ENCODE measurements at regions not wholly inside any gene's neighbourhood (a gene's known extent, or its start where the extent isn't known, plus 50 kb on each side); places are given as distances from the start of the nearest gene placed in this dataset.
A peak's percentile ranks its signal among the peaks of the same experiment; 100 is the strongest.
"Not testable (repeated sequence)": the region's sequence is repeated elsewhere in the genome, so short reads cannot be mapped to it uniquely, and the experiment has no call there.

GRCh38 chr4:153084224-153084979 lies 119.8 kb upstream of the TRIM2 start:
- TF ChIP-seq GATA1 (IDR thresholded peaks at IDR 0.05; ENCODE audit: low read depth, low read length) (no peak), POLR2A (IDR thresholded peaks at IDR 0.05; ENCODE audit: low read length) (no peak)
- no peak for DNase-seq

- no peak for TF ChIP-seq POLR2A (IDR thresholded peaks at IDR 0.05; ENCODE audit: low read length)
- TF ChIP-seq GATA1 (IDR thresholded peaks at IDR 0.05; ENCODE audit: low read depth, low read length), result no peak
- peak; percentile 76 to 91 for DNase-seq
These were observed 119.1 kb upstream of the TRIM2 start for GRCh38 chr4:153084980-153085630.

GRCh38 chr4:153087671-153088194 lies 116.5 kb upstream of the TRIM2 start:
- DNase-seq, result no peak
- TF ChIP-seq GATA1 (IDR thresholded peaks at IDR 0.05; ENCODE audit: low read depth, low read length) (no peak), POLR2A (IDR thresholded peaks at IDR 0.05; ENCODE audit: low read length) (no peak)

- TF ChIP-seq GATA1 (IDR thresholded peaks at IDR 0.05; ENCODE audit: low read depth, low read length) (no peak), POLR2A (IDR thresholded peaks at IDR 0.05; ENCODE audit: low read length) (no peak)
- no peak for DNase-seq
These were observed 114.5 kb upstream of the TRIM2 start for GRCh38 chr4:153089742-153090141.

- no peak for TF ChIP-seq GATA1 (IDR thresholded peaks at IDR 0.05; ENCODE audit: low read depth, low read length)
- TF ChIP-seq POLR2A (IDR thresholded peaks at IDR 0.05; ENCODE audit: low read length), result no peak
- DNase-seq, result no peak
These were observed 114.1 kb upstream of the TRIM2 start for GRCh38 chr4:153090181-153090580.

- TF ChIP-seq GATA1 (IDR thresholded peaks at IDR 0.05; ENCODE audit: low read depth, low read length) (no peak), POLR2A (IDR thresholded peaks at IDR 0.05; ENCODE audit: low read length) (no peak)
- no peak for DNase-seq
These were observed 113.4 kb upstream of the TRIM2 start for GRCh38 chr4:153090670-153091385.

GRCh38 chr4:153093396-153093795 lies 110.8 kb upstream of the TRIM2 start:
- TF ChIP-seq GATA1 (IDR thresholded peaks at IDR 0.05; ENCODE audit: low read depth, low read length), result no peak
- TF ChIP-seq POLR2A (IDR thresholded peaks at IDR 0.05; ENCODE audit: low read length), result no peak

GRCh38 chr4:153093802-153094201 lies 110.4 kb upstream of the TRIM2 start:
- DNase-seq, result no peak
- TF ChIP-seq POLR2A (IDR thresholded peaks at IDR 0.05; ENCODE audit: low read length) (no peak), GATA1 (IDR thresholded peaks at IDR 0.05; ENCODE audit: low read depth, low read length) (no peak)

More at GRCh38 chr4:153093396-153093795, 110.8 kb upstream of the TRIM2 start:
- DNase-seq, result no peak

GRCh38 chr4:153094435-153094834 lies 109.8 kb upstream of the TRIM2 start:
- TF ChIP-seq POLR2A (IDR thresholded peaks at IDR 0.05; ENCODE audit: low read length) (no peak), GATA1 (IDR thresholded peaks at IDR 0.05; ENCODE audit: low read depth, low read length) (no peak)
- DNase-seq, result no peak

- TF ChIP-seq POLR2A (IDR thresholded peaks at IDR 0.05; ENCODE audit: low read length) (no peak), GATA1 (IDR thresholded peaks at IDR 0.05; ENCODE audit: low read depth, low read length) (no peak)
- DNase-seq, result no peak
These were observed 108.6 kb upstream of the TRIM2 start for GRCh38 chr4:153095448-153096204.

- DNase-seq, result no peak
- no peak for TF ChIP-seq GATA1 (IDR thresholded peaks at IDR 0.05; ENCODE audit: low read depth, low read length)
- TF ChIP-seq POLR2A (IDR thresholded peaks at IDR 0.05; ENCODE audit: low read length), result no peak
These were observed 107.9 kb upstream of the TRIM2 start for GRCh38 chr4:153096344-153096743.

- TF ChIP-seq GATA1 (IDR thresholded peaks at IDR 0.05; ENCODE audit: low read depth, low read length) (no peak), POLR2A (IDR thresholded peaks at IDR 0.05; ENCODE audit: low read length) (no peak)
- no peak for DNase-seq
These were observed 105.8 kb upstream of the TRIM2 start for GRCh38 chr4:153098427-153098826.

- TF ChIP-seq POLR2A (IDR thresholded peaks at IDR 0.05; ENCODE audit: low read length) (no peak), GATA1 (IDR thresholded peaks at IDR 0.05; ENCODE audit: low read depth, low read length) (no peak)
- no peak for DNase-seq
These were observed 104.7 kb upstream of the TRIM2 start for GRCh38 chr4:153099391-153100140.

GRCh38 chr4:153106736-153107135 lies 97.5 kb upstream of the TRIM2 start:
- not testable (repeated sequence) for DNase-seq
